ENCODE measurements at regions not wholly inside any gene's neighbourhood (a gene's known extent, or its start where the extent isn't known, plus 50 kb on each side); places are given as distances from the start of the nearest gene placed in this dataset.

GRCh38 chr7:19295376-19295775 lies 150.2 kb upstream of the FERD3L start:
- no peak for TF ChIP-seq ATF3 (IDR thresholded peaks at IDR 0.05; ENCODE audit: insufficient read depth, low read depth, low read length)
- TF ChIP-seq CTCF (IDR thresholded peaks at IDR 0.05; ENCODE audit: control extremely low read depth in 1 of 3, insufficient read depth in 1 of 3, low read depth in 1 of 3, low read length in 3 of 3): no peak
- TF ChIP-seq SIN3A (conservative IDR thresholded peaks at IDR 0.05 in 1 of 2, IDR thresholded peaks at IDR 0.05 in 1 of 2; ENCODE audit: low read depth in 1 of 2, low read length in 2 of 2): no peak
- TF ChIP-seq USF2 (IDR thresholded peaks at IDR 0.05; ENCODE audit: low read length): no peak
- TF ChIP-seq MAX (IDR thresholded peaks at IDR 0.05): no peak
- TF ChIP-seq EP300 (IDR thresholded peaks at IDR 0.05; ENCODE audit: borderline replicate concordance in 1 of 2, low read depth in 2 of 2, low read length in 2 of 2): no peak
- TF ChIP-seq KDM4A (IDR thresholded peaks at IDR 0.05; ENCODE audit: low read depth, low read length, severe bottlenecking): no peak
- TF ChIP-seq POLR2A (IDR thresholded peaks at IDR 0.05; ENCODE audit: control extremely low read depth in 1 of 2, low read depth in 2 of 2, low read length in 2 of 2): no peak
- TF ChIP-seq RAD21 (IDR thresholded peaks at IDR 0.05 in 1 of 2, conservative IDR thresholded peaks at IDR 0.05 in 1 of 2; ENCODE audit: low read depth in 2 of 2, low read length in 2 of 2): no peak
- TF ChIP-seq ZNF274 (IDR thresholded peaks at IDR 0.05; ENCODE audit: borderline replicate concordance, extremely low read depth, low read length): no peak
- TF ChIP-seq POLR2AphosphoS5 (IDR thresholded peaks at IDR 0.05; ENCODE audit: low read depth, low read length): no peak
- TF ChIP-seq CREB1 (IDR thresholded peaks at IDR 0.05): no peak

All from H1 (cell line).